Smooth muscle cell of the brain vasculature (primary cell): ENCODE measurements at regions not wholly inside any gene's neighbourhood (a gene's known extent, or its start where the extent isn't known, plus 50 kb on each side); places are given as distances from the start of the nearest gene placed in this dataset.
"Not testable (repeated sequence)": the region's sequence is repeated elsewhere in the genome, so short reads cannot be mapped to it uniquely, and the experiment has no call there.

ENCODE experiments used
- DNase-seq: peaks from one replicate; pipeline ENCODE4 v3.0.0-alpha.2; 2012; ENCODE audit warnings: low read depth, low spot score

GRCh38 chr5:112472614-112473013 lies 53.5 kb upstream of the EPB41L4A start:
- DNase-seq = no peak

DNA sequence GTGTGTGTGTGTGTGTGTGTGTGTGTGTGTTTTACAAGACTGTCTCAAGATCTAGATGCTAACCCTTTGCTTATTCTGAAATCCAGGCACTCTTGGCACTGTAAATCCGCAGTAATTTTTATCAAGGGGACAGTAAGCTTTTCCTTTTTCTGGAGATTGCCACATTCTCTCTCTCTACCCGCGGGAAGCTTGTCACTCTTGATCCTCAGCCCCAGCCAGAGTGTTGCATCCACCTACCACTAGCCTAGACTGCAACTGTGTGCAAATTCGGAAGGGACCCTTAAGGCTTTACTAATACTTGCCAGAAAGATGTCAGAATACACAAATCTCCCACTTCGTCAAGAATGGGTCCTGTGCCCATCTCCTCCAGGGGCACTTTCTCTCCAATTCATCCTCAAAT lies 54.9 kb upstream of the EPB41L4A start:
- DNase-seq = no peak

DNA sequence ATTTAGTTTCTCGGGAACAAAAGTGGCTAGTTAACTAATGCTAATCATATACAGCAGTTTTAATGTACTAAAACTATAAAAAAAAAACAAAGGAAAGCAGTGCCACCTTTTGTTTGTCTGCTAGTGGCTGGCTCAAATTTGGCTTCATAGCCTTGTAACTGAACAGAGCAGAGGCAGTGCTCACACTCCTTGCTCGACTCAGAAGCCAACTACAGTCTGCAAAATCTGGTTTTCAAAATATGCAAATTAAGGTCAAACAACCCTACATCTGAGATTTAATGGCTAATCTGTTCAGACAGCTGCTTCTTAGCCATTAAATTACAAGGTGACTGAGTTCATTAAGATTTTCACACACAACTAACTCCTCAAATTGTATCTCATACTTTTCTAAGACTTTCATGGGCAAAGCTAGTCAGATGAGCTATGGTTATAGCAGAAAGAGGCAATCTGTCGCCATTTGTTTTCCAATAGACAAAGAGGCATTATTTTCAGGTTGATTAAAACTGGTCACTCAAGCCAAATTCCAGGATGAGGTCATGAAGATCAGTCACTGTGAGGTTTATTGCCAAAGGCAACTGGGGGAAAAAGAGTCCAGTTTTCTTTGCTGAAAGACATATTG lies 56.8 kb upstream of the EPB41L4A start:
- no peak for DNase-seq

- no peak for DNase-seq
These were observed 60.3 kb upstream of the EPB41L4A start for GRCh38 chr5:112479418-112479817.

- DNase-seq = no peak
These were observed 61.4 kb upstream of the EPB41L4A start for GRCh38 chr5:112480501-112480900.

- no peak for DNase-seq
These were observed 64.6 kb upstream of the EPB41L4A start for GRCh38 chr5:112483704-112484103.

- no peak for DNase-seq
These were observed 66.9 kb upstream of the EPB41L4A start for GRCh38 chr5:112485934-112486355.

- DNase-seq = no peak
These were observed 72.2 kb upstream of the EPB41L4A start for GRCh38 chr5:112491257-112491656.

GRCh38 chr5:112492291-112492690 lies 73.2 kb upstream of the EPB41L4A start:
- no peak for DNase-seq

DNA sequence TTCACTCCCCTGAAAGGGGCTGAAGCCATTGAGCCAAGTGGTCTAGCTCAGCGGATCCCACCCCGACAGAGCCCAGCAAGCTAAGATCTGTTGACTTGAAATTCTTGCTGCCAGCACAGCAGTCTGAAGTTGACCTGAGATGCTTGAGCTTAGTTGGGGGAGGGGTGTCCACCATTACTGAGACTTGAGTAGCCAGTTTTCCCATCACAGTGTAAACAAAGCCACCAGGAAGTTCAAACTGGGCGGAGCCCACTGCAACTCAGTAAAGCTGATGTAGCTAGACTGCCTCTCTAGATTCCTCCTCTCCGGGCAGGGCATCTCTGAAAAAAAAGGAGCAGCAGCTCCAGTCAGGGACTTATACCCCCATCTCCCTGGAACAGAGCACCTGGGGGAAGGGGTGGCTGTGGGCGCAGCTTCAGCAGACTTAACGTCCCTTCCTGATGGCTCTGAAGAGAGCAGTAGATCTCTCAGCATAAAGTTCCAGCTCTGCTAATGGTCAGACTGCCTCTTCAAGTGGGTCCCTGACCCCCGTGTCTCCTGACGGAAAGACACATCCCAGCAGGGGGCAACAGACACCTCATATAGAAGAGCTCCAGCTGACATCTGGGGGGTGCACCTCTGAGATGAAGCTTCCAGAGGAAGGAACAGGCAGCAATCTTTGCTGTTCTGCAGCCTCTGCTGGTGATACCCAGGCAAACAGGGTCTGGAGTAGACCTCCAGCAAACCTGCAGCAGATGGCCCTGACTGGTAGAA lies 84.8 kb upstream of the EPB41L4A start:
- not testable (repeated sequence) for DNase-seq

DNA sequence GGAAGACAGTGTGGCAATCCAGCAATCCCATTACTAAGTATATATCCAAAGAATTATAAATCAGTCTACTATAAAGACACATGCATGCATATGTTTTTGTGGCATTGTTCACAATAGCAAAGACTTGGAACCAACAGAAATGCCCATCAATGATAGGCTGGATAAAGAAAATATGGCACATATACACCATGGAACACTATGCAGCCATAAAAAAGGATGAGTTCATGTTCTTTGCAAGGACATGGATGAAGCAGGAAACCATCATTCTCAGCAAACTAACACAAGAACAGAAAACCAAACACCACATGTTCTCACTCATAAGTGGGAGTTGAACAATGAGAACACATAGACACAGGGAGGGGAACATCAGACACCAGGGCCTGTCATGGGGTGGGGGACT lies 90.0 kb upstream of the EPB41L4A start:
- DNase-seq = not testable (repeated sequence)

- DNase-seq = no peak
These were observed 92.8 kb upstream of the EPB41L4A start for GRCh38 chr5:112511920-112512319.

- no peak for DNase-seq
These were observed 93.8 kb upstream of the EPB41L4A start for GRCh38 chr5:112512901-112513300.

GRCh38 chr5:112514111-112514510 lies 95.0 kb upstream of the EPB41L4A start:
- no peak for DNase-seq

GRCh38 chr5:112520474-112520873 lies 101.4 kb upstream of the EPB41L4A start:
- not testable (repeated sequence) for DNase-seq

- not testable (repeated sequence) for DNase-seq
These were observed 104.0 kb upstream of the EPB41L4A start for GRCh38 chr5:112522891-112523673.

DNA sequence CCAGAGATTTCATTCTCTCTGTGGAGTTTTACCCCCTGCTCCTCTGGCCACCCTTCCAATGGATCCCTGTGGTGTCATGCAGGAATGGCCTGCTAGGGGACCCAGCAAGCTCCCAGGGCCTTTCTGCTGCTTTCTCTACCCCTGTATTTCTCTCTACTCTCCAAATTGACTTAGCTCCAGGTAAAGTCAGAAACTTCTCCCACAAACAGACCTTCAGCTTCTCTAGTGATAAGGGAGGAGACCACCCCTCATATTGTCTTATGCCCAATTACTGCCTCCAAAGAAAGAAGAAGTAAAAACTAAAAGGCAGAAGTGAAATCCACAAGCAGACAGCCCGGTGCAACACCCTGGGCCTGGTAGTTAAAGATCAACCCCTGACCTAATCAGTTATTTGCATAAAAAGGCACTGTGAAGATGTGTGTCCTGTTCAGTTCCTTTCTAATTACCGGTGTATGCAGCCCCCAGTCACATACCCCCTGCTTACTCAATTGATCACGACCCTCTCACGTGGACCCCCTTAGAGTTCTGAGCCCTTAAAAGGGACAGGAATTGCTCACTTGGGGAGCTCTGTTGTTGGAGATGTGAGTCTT lies 104.7 kb upstream of the EPB41L4A start:
- not testable (repeated sequence) for DNase-seq

DNA sequence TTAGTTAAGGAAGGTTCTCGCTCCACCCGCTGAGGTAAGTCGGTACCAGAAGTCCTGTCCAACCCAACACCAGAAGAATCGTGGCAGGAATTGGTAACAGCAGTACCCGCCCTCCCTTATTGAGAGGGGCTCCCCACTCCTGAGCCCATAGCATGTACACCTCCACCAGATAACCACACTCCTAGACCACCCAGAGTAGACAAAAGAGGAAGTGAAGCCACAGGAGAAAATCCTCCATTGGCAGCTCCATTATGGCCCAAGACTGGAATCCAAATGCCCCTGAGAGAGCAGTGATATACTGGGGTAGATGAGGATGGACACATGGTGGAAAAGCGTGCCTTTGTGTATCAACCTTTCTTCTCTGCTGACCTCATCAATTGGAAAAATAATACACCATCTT lies 106.1 kb upstream of the EPB41L4A start:
- no peak for DNase-seq

DNA sequence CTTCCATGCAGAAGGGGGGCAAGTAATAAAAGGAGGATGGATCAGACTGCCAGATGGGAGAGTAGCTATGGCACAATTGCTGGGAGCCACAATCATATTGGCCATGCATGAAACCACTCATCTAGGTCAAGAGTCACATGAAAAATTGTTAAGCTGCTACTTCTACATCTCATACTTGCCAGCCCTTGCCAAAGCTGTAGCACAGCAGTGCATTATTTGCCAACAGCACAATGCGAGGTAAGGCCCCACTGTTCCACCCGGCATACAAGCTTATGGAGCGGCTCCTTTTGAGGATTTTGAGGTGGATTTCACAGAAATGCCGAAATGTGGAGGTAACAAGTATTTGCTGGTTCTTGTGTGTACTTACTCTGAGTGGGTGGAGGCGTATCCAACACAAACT lies 109.9 kb upstream of the EPB41L4A start:
- DNase-seq = no peak

- DNase-seq = no peak
These were observed 110.4 kb upstream of the EPB41L4A start for GRCh38 chr5:112529525-112529924.

GRCh38 chr5:112532654-112533360 lies 113.7 kb upstream of the EPB41L4A start:
- DNase-seq = no peak

GRCh38 chr5:112533362-112533761 lies 114.3 kb upstream of the EPB41L4A start:
- no peak for DNase-seq
